Adipocyte (in vitro differentiated cells): ENCODE measurements at regions not wholly inside any gene's neighbourhood (a gene's known extent, or its start where the extent isn't known, plus 50 kb on each side); places are given as distances from the start of the nearest gene placed in this dataset.
"Not testable (repeated sequence)": the region's sequence is repeated elsewhere in the genome, so short reads cannot be mapped to it uniquely, and the experiment has no call there.

ENCODE experiments used
- DNase-seq: peaks from one replicate; pipeline ENCODE4 v3.0.0-alpha.2; 2015; ENCODE audit warnings: low read depth
- H3K27me3 ChIP-seq: replicated peaks from 2 replicates; pipeline ENCODE4 v1.7.0; 2013; ENCODE audit warnings: mild to moderate bottlenecking, low read length, moderate library complexity; ENCODE audit not compliant: control insufficient read depth, insufficient read depth
- H3K36me3 ChIP-seq: 2 replicates; pipeline ENCODE4 v1.7.0; 2013; ENCODE audit warnings: low read length, mild to moderate bottlenecking, moderate library complexity; ENCODE audit not compliant: control insufficient read depth, insufficient read depth, severe bottlenecking
- H3K4me1 ChIP-seq: 2 replicates; pipeline ENCODE4 v1.7.0; 2013; ENCODE audit warnings: mild to moderate bottlenecking, low read length, moderate library complexity; ENCODE audit not compliant: control insufficient read depth, insufficient read depth
- H3K4me3 ChIP-seq: 2 replicates; pipeline ENCODE4 v1.7.0; 2013; ENCODE audit warnings: mild to moderate bottlenecking, low read length, moderate library complexity
- H3K9ac ChIP-seq: 2 replicates; pipeline ENCODE4 v1.7.0; 2013; ENCODE audit warnings: mild to moderate bottlenecking, low read length, moderate library complexity
- H3K9me3 ChIP-seq: 2 replicates; pipeline ENCODE4 v1.7.0; 2013; ENCODE audit warnings: mild to moderate bottlenecking, low read length, moderate library complexity; ENCODE audit not compliant: control insufficient read depth

GRCh38 chr5:99795031-99795430, 740.1 kb upstream of the FAM174A start:
- Histone ChIP-seq H3K9me3 (no peaks in the 10 kb centered on the region), H3K36me3 (no peaks in the 10 kb centered on the region), H3K4me1 (no peaks in the 10 kb centered on the region), H3K4me3 (no peak overlapping the region), H3K27me3 (no peaks in the 10 kb centered on the region), H3K9ac (no peak overlapping the region)
- no peak for DNase-seq

- no peak overlapping the region for H3K9ac ChIP-seq
- H3K4me1 ChIP-seq = no peaks in the 10 kb centered on the region
- no peak overlapping the region for H3K4me3 ChIP-seq
- no peaks in the 10 kb centered on the region for H3K9me3 ChIP-seq
- DNase-seq = no peak
- no peaks in the 10 kb centered on the region for H3K27me3 ChIP-seq
- H3K36me3 ChIP-seq = no peaks in the 10 kb centered on the region
Observed at GRCh38 chr5:99788482-99788881, 746.7 kb upstream of the FAM174A start.

GRCh38 chr5:99775189-99775588, 760.0 kb upstream of the FAM174A start:
- Histone ChIP-seq H3K4me1 (no peaks in the 10 kb centered on the region), H3K9ac (no peak overlapping the region), H3K27me3 (no peaks in the 10 kb centered on the region), H3K4me3 (no peak overlapping the region), H3K36me3 (no peaks in the 10 kb centered on the region), H3K9me3 (no peaks in the 10 kb centered on the region)
- no peak for DNase-seq

- Histone ChIP-seq H3K9ac (no peak overlapping the region), H3K27me3 (no peaks in the 10 kb centered on the region), H3K9me3 (no peaks in the 10 kb centered on the region), H3K4me1 (no peaks in the 10 kb centered on the region), H3K36me3 (no peaks in the 10 kb centered on the region), H3K4me3 (no peak overlapping the region)
- DNase-seq = no peak
Observed at GRCh38 chr5:99773290-99773689, 761.9 kb upstream of the FAM174A start.

- no peak overlapping the region for H3K4me3 ChIP-seq
- no peak for DNase-seq
- no peaks in the 10 kb centered on the region for H3K27me3 ChIP-seq
- no peaks in the 10 kb centered on the region for H3K9me3 ChIP-seq
- no peaks in the 10 kb centered on the region for H3K4me1 ChIP-seq
- H3K36me3 ChIP-seq = no peaks in the 10 kb centered on the region
- H3K9ac ChIP-seq = no peak overlapping the region
Observed at GRCh38 chr5:99771296-99771695, 763.9 kb upstream of the FAM174A start.

- Histone ChIP-seq H3K4me3 (no peak overlapping the region), H3K9me3 (no peaks in the 10 kb centered on the region), H3K36me3 (no peaks in the 10 kb centered on the region), H3K4me1 (no peaks in the 10 kb centered on the region), H3K27me3 (no peaks in the 10 kb centered on the region), H3K9ac (no peak overlapping the region)
- no peak for DNase-seq
Observed at GRCh38 chr5:99765011-99765410, 770.2 kb upstream of the FAM174A start.

GRCh38 chr5:99763021-99763774, 772.0 kb upstream of the FAM174A start:
- H3K9ac ChIP-seq = no peak overlapping the region
- no peak for DNase-seq

GRCh38 chr5:99747342-99747741, 787.8 kb upstream of the FAM174A start:
- Histone ChIP-seq H3K9me3 (peaks cover 9% of the 10 kb centered on the region), H3K36me3 (no peaks in the 10 kb centered on the region), H3K27me3 (no peaks in the 10 kb centered on the region), H3K9ac (no peak overlapping the region), H3K4me3 (no peak overlapping the region), H3K4me1 (no peaks in the 10 kb centered on the region)
- DNase-seq = no peak

More at GRCh38 chr5:99763021-99763774, 772.0 kb upstream of the FAM174A start:
- H3K27me3 ChIP-seq = no peaks in the 10 kb centered on the region
- H3K4me1 ChIP-seq = no peaks in the 10 kb centered on the region
- H3K36me3 ChIP-seq = no peaks in the 10 kb centered on the region
- no peaks in the 10 kb centered on the region for H3K9me3 ChIP-seq
- H3K4me3 ChIP-seq = no peak overlapping the region

- not testable (repeated sequence) for H3K36me3 ChIP-seq, DNase-seq, H3K4me1 ChIP-seq, H3K4me3 ChIP-seq, H3K9ac ChIP-seq, H3K27me3 ChIP-seq, H3K9me3 ChIP-seq
Observed at GRCh38 chr5:99733146-99733545, 802.0 kb upstream of the FAM174A start.

- H3K4me1 ChIP-seq, H3K27me3 ChIP-seq, H3K9ac ChIP-seq, H3K9me3 ChIP-seq, H3K4me3 ChIP-seq, DNase-seq, H3K36me3 ChIP-seq: not testable (repeated sequence)
Observed at GRCh38 chr5:99730653-99731052, 801.8 kb upstream of the CHD1 start.

- no peaks in the 10 kb centered on the region for H3K9me3 ChIP-seq
- H3K9ac ChIP-seq = no peak overlapping the region
- no peaks in the 10 kb centered on the region for H3K36me3 ChIP-seq
- no peaks in the 10 kb centered on the region for H3K4me1 ChIP-seq
- H3K4me3 ChIP-seq = no peak overlapping the region
- DNase-seq = no peak
- no peaks in the 10 kb centered on the region for H3K27me3 ChIP-seq
Observed at GRCh38 chr5:99724732-99725290, 796.0 kb upstream of the CHD1 start.

GRCh38 chr5:99721506-99721905, 792.7 kb upstream of the CHD1 start:
- no peaks in the 10 kb centered on the region for H3K4me1 ChIP-seq
- H3K4me3 ChIP-seq = no peak overlapping the region
- H3K9ac ChIP-seq = no peak overlapping the region
- no peaks in the 10 kb centered on the region for H3K9me3 ChIP-seq
- H3K27me3 ChIP-seq = no peaks in the 10 kb centered on the region
- no peaks in the 10 kb centered on the region for H3K36me3 ChIP-seq
- DNase-seq = no peak
